ENCODE measurements at regions not wholly inside any gene's neighbourhood (a gene's known extent, or its start where the extent isn't known, plus 50 kb on each side); places are given as distances from the start of the nearest gene placed in this dataset.

GRCh38 chr2:226611196-226611943, 188.2 kb downstream of the IRS1 start:
- no peak overlapping the region for H3K4me2 ChIP-seq (ENCODE audit: insufficient read depth, insufficient read length, low read length)
- no peaks in the 10 kb centered on the region; the same call in 1 of the 2 replicates for H3K27me3 Mint-ChIP-seq (ENCODE audit: low read depth)
- no peaks in the 10 kb centered on the region for H3K79me2 ChIP-seq (ENCODE audit: insufficient read depth, low read length)
- no peak overlapping the region for H4K5ac ChIP-seq (ENCODE audit: insufficient read length, low read depth, low read length)
- H4K8ac ChIP-seq (replicated peaks; ENCODE audit: insufficient read length, low read depth, low read length): no peak overlapping the region
- no peaks in the 10 kb centered on the region for H3K9me3 Mint-ChIP-seq
- H2AK5ac ChIP-seq (ENCODE audit: insufficient read length, low read length): no peak overlapping the region
- no peak overlapping the region for H3K4me3 Mint-ChIP-seq
- H3K36me3 Mint-ChIP-seq (ENCODE audit: insufficient read depth in 1 of 3, low read depth in 3 of 3): no peaks in the 10 kb centered on the region
- H2BK12ac ChIP-seq (ENCODE audit: insufficient read length, low read depth, low read length): no peak overlapping the region
- no peak overlapping the region for H3K56ac ChIP-seq (ENCODE audit: insufficient read length, low read depth, low read length)
- no peaks in the 10 kb centered on the region for H3K4me1 Mint-ChIP-seq
- H2AFZ ChIP-seq (ENCODE audit: low read length): no peak overlapping the region
- no peaks in the 10 kb centered on the region for H3K27me3 ChIP-seq (ENCODE audit: insufficient read depth, low read length)
- no peak overlapping the region for H3K23ac ChIP-seq (ENCODE audit: insufficient read length, low read depth, low read length)
- H3K9me3 ChIP-seq (ENCODE audit: control insufficient read depth, low read depth, low read length): no peaks in the 10 kb centered on the region
- H3K79me1 ChIP-seq (ENCODE audit: insufficient read depth, low read depth, low read length, poor library complexity, severe bottlenecking): no peaks in the 10 kb centered on the region
- no peak for TF ChIP-seq CTCF (conservative IDR thresholded peaks at IDR 0.05)
- DNase-seq: no peak
- no peak overlapping the region for H3K18ac ChIP-seq (ENCODE audit: insufficient read length, low read depth, low read length)
- no peak overlapping the region for H3K9ac ChIP-seq (ENCODE audit: extremely low read depth, insufficient read length, low read length)
- H3K4ac ChIP-seq (ENCODE audit: low read depth, low read length): no peak overlapping the region
- H4K91ac ChIP-seq (ENCODE audit: insufficient read length, low read depth, low read length): no peak overlapping the region
- no peak overlapping the region for H2BK120ac ChIP-seq (ENCODE audit: low read depth, low read length, poor library complexity, severe bottlenecking)
- no peaks in the 10 kb centered on the region for H4K20me1 ChIP-seq (ENCODE audit: control insufficient read depth, insufficient read depth, insufficient read length)
- H3K27ac ChIP-seq (ENCODE audit: insufficient read length, low read depth, low read length): no peak overlapping the region
- no peaks in the 10 kb centered on the region for H3K23me2 ChIP-seq (ENCODE audit: insufficient read length, low read depth, low read length, poor library complexity, severe bottlenecking)
- no peak overlapping the region for H2BK5ac ChIP-seq (ENCODE audit: insufficient read length, low read length)
- H3T11ph ChIP-seq (ENCODE audit: low read length): no peak overlapping the region
- WGBS (ENCODE audit: extremely low coverage, insufficient read length, low lambda C conversion rate): no CpG with 5 or more reads among the region's 4 CpGs
- H3K14ac ChIP-seq (ENCODE audit: insufficient read depth, low read length): no peak overlapping the region
- H3K27ac Mint-ChIP-seq: no peak overlapping the region
- H2BK15ac ChIP-seq (ENCODE audit: low read depth, low read length): no peak overlapping the region
- H3K4me1 ChIP-seq (ENCODE audit: insufficient read depth, low read length): no peaks in the 10 kb centered on the region
- H2BK20ac ChIP-seq (ENCODE audit: low read depth, low read length, poor library complexity, severe bottlenecking): no peak overlapping the region

Data from H9 (cell line).